ENCODE measurements at regions not wholly inside any gene's neighbourhood (a gene's known extent, or its start where the extent isn't known, plus 50 kb on each side); places are given as distances from the start of the nearest gene placed in this dataset.

- no peak overlapping the region for H3K4me3 ChIP-seq (ENCODE audit: low read depth, low read length)
- no peak for TF ChIP-seq CTCF (IDR thresholded peaks at IDR 0.05; ENCODE audit: low read depth, low read length, missing control alignments)
- DNase-seq (ENCODE audit: low read depth) = no peak
- in situ Hi-C loops (cut with HindIII; ENCODE audit: low sequenced_read_pairs) = no loop called here
These were observed 82.4 kb upstream of the MBIP start for GRCh38 chr14:36402867-36403266.

GRCh38 chr14:36398463-36399291 is 78.2 kb upstream of the MBIP start:
- in situ Hi-C loops (cut with HindIII; ENCODE audit: low sequenced_read_pairs) = no loop called here
- no peak overlapping the region for H3K4me3 ChIP-seq (ENCODE audit: low read depth, low read length)
- no peak for TF ChIP-seq CTCF (IDR thresholded peaks at IDR 0.05; ENCODE audit: low read depth, low read length, missing control alignments)
- DNase-seq (ENCODE audit: low read depth) = no peak

GRCh38 chr14:36397357-36397756 is 76.9 kb upstream of the MBIP start:
- TF ChIP-seq CTCF (IDR thresholded peaks at IDR 0.05; ENCODE audit: low read depth, low read length, missing control alignments) = no peak
- in situ Hi-C loops (cut with HindIII; ENCODE audit: low sequenced_read_pairs) = no loop called here
- H3K4me3 ChIP-seq (ENCODE audit: low read depth, low read length) = no peak overlapping the region

GRCh38 chr14:36396798-36397197 is 76.4 kb upstream of the MBIP start:
- in situ Hi-C loops (cut with HindIII; ENCODE audit: low sequenced_read_pairs) = no loop called here
- H3K4me3 ChIP-seq (ENCODE audit: low read depth, low read length) = no peak overlapping the region
- TF ChIP-seq CTCF (IDR thresholded peaks at IDR 0.05; ENCODE audit: low read depth, low read length, missing control alignments) = no peak
- DNase-seq (ENCODE audit: low read depth) = no peak

More at GRCh38 chr14:36397357-36397756, 76.9 kb upstream of the MBIP start:
- no peak for DNase-seq (ENCODE audit: low read depth)

- no peak overlapping the region for H3K4me3 ChIP-seq (ENCODE audit: low read depth, low read length)
- no peak for DNase-seq (ENCODE audit: low read depth)
- TF ChIP-seq CTCF (IDR thresholded peaks at IDR 0.05; ENCODE audit: low read depth, low read length, missing control alignments) = no peak
- in situ Hi-C loops (cut with HindIII; ENCODE audit: low sequenced_read_pairs) = no loop called here
These were observed 74.2 kb upstream of the MBIP start for GRCh38 chr14:36394593-36394992.

- in situ Hi-C loops (cut with HindIII; ENCODE audit: low sequenced_read_pairs) = no loop called here
- no peak overlapping the region for H3K4me3 ChIP-seq (ENCODE audit: low read depth, low read length)
- DNase-seq (ENCODE audit: low read depth) = no peak
- no peak for TF ChIP-seq CTCF (IDR thresholded peaks at IDR 0.05; ENCODE audit: low read depth, low read length, missing control alignments)
These were observed 70.3 kb upstream of the MBIP start for GRCh38 chr14:36390718-36391117.

Data from astrocyte of the cerebellum (primary cell).